Gastrocnemius medialis (tissue), 4 donors: ENCODE measurements at regions not wholly inside any gene's neighbourhood (a gene's known extent, or its start where the extent isn't known, plus 50 kb on each side); places are given as distances from the start of the nearest gene placed in this dataset.
A peak's percentile ranks its signal among the peaks of the same experiment; 100 is the strongest.

ENCODE experiments used
- ATAC-seq, 2 donors: fragments of 150-250 bp; one replicate each; pipeline ENCODE4 v1.9.1; 2016
- DNase-seq, 2 donors: peaks; one replicate each; pipeline ENCODE4 v3.0.0-alpha.2; 2019
- H3K27ac ChIP-seq, 4 donors: fragments of 200-600 bp; sonication (generic); 1 replicate in 1 of 4; 2 replicates in 3 of 4; pipeline ENCODE4 v1.5.1; 2016 to 2018; ENCODE audit warnings: mild to moderate bottlenecking in 2 of 4, moderate library complexity in 1 of 4
- H3K27me3 ChIP-seq, 3 donors: fragments of 200-600 bp; sonication (generic) in 2 of 3; 1 replicate in 1 of 3; 2 replicates in 2 of 3; pipeline versions ENCODE4 v1.5.1 to v1.6.0; 2016 to 2019; ENCODE audit warnings: mild to moderate bottlenecking in 1 of 3, moderate library complexity in 1 of 3
- H3K36me3 ChIP-seq, 2 donors: fragments of 200-600 bp; sonication (generic) in 1 of 2; one replicate each; pipeline ENCODE4 v1.5.1; 2017 to 2018
- H3K4me1 ChIP-seq, 2 donors: fragments of 200-600 bp; sonication (generic) in 1 of 2; one replicate each; pipeline ENCODE4 v1.5.1; 2016 to 2017; ENCODE audit warnings: mild to moderate bottlenecking in 2 of 2
- H3K4me3 ChIP-seq, 4 donors: fragments of 200-600 bp; sonication (generic) in 3 of 4; 1 replicate in 1 of 4; 2 replicates in 3 of 4; pipeline ENCODE4 v1.5.1; 2016 to 2019; ENCODE audit warnings: mild to moderate bottlenecking in 2 of 4
- H3K9me3 ChIP-seq, 3 donors: fragments of 200-600 bp; sonication (generic) in 2 of 3; 1 replicate in 1 of 3; 2 replicates in 2 of 3; pipeline ENCODE4 v1.5.1; 2016 to 2019
- CTCF ChIP-seq, 5 experiments: fragments of 450-650 bp in 3 of 5; fragments of 200-600 bp in 2 of 5; sonication (generic) in 2 of 5; IDR thresholded peaks in 4 of 5; conservative IDR thresholded peaks in 1 of 5; 1 replicate in 4 of 5; 2 replicates in 1 of 5; pipeline ENCODE4 v1.5.1; 2016 to 2019; ENCODE audit warnings: antibody characterized with exemption in 5 of 5, mild to moderate bottlenecking in 3 of 5, moderate library complexity in 3 of 5
- POLR2A ChIP-seq, 2 donors: fragments of 450-650 bp; IDR thresholded peaks; one replicate each; pipeline ENCODE4 v1.6.1; 2017; ENCODE audit warnings: antibody characterized with exemption in 2 of 2, mild to moderate bottlenecking in 2 of 2, moderate library complexity in 2 of 2
- in situ Hi-C, 4 donors: fragments of 200-750 bp; cut with MboI; loops; one replicate each; pipeline versions ENCODE4 v1.15.0 to v1.8.0; 2017; ENCODE audit warnings: low sequenced_read_pairs in 4 of 4
- intact Hi-C: fragments of 100-400 bp; cut with DNase I; formaldehyde crosslinking; loops from one replicate; pipeline ENCODE4 v1.15.1; 2023; ENCODE audit warnings: low total_unique reads

GRCh38 chr16:87125206-87126155, 191.7 kb downstream of the C16orf95 start:
- Histone ChIP-seq H3K4me3 (no peak overlapping the region), H3K9me3 (no peaks in the 10 kb centered on the region), H3K4me1 (no peaks in the 10 kb centered on the region), H3K27ac (no peak overlapping the region), H3K27me3 (peaks cover 23 to 33% (median 26%) of the 10 kb centered on the region in 3 donors), H3K36me3 (no peaks in the 10 kb centered on the region)
- ATAC-seq (no peak), DNase-seq (no peak)
- in situ Hi-C loops, result no loop called here
- intact Hi-C loops, result no loop called here
- no peak for TF ChIP-seq CTCF (IDR thresholded peaks at IDR 0.05 in 4 of 5, conservative IDR thresholded peaks at IDR 0.05 in 1 of 5)
- no peak for TF ChIP-seq POLR2A (IDR thresholded peaks at IDR 0.05)

- H3K4me3 ChIP-seq, result no peak overlapping the region
- ATAC-seq (no peak), DNase-seq (no peak)
- peaks cover 23 to 33% (median 26%) of the 10 kb centered on the region in 3 donors for H3K27me3 ChIP-seq
- H3K4me1 ChIP-seq, result no peaks in the 10 kb centered on the region
- in situ Hi-C loops (no loop called here), intact Hi-C loops (no loop called here)
- H3K9me3 ChIP-seq, result no peaks in the 10 kb centered on the region
- TF ChIP-seq POLR2A (IDR thresholded peaks at IDR 0.05) (no peak), CTCF (IDR thresholded peaks at IDR 0.05 in 4 of 5, conservative IDR thresholded peaks at IDR 0.05 in 1 of 5) (no peak)
- H3K27ac ChIP-seq, result peak overlapping the region in 1 of 4 donors; percentile 52
- no peaks in the 10 kb centered on the region for H3K36me3 ChIP-seq
These were observed 190.7 kb downstream of the C16orf95 start for GRCh38 chr16:87126403-87127025.

GRCh38 chr16:87127061-87127765, 190.0 kb downstream of the C16orf95 start:
- peak overlapping the region in 1 of 4 donors; percentile 52 for H3K27ac ChIP-seq
- H3K27me3 ChIP-seq, result peaks cover 23 to 33% (median 26%) of the 10 kb centered on the region in 3 donors
- no peaks in the 10 kb centered on the region for H3K36me3 ChIP-seq
- H3K4me3 ChIP-seq, result no peak overlapping the region
- in situ Hi-C loops, result no loop called here
- TF ChIP-seq POLR2A (IDR thresholded peaks at IDR 0.05) (no peak), CTCF (IDR thresholded peaks at IDR 0.05 in 4 of 5, conservative IDR thresholded peaks at IDR 0.05 in 1 of 5) (no peak)
- H3K9me3 ChIP-seq, result no peaks in the 10 kb centered on the region
- H3K4me1 ChIP-seq, result no peaks in the 10 kb centered on the region
- no peak for DNase-seq
- intact Hi-C loops, result no loop called here
- no peak for ATAC-seq

- Histone ChIP-seq H3K27me3 (peaks cover 23 to 33% (median 26%) of the 10 kb centered on the region in 3 donors), H3K4me3 (no peak overlapping the region), H3K9me3 (no peaks in the 10 kb centered on the region), H3K36me3 (no peaks in the 10 kb centered on the region), H3K27ac (peak overlapping the region in 1 of 4 donors; percentile 52), H3K4me1 (no peaks in the 10 kb centered on the region)
- DNase-seq, result no peak
- ATAC-seq, result no peak
- intact Hi-C loops, result no loop called here
- in situ Hi-C loops, result no loop called here
- TF ChIP-seq POLR2A (IDR thresholded peaks at IDR 0.05) (no peak), CTCF (IDR thresholded peaks at IDR 0.05 in 4 of 5, conservative IDR thresholded peaks at IDR 0.05 in 1 of 5) (no peak)
These were observed 189.4 kb downstream of the C16orf95 start for GRCh38 chr16:87127766-87128147.
